HG03439 (cell line): ENCODE measurements at regions not wholly inside any gene's neighbourhood (a gene's known extent, or its start where the extent isn't known, plus 50 kb on each side); places are given as distances from the start of the nearest gene placed in this dataset.
"Not testable (repeated sequence)": the region's sequence is repeated elsewhere in the genome, so short reads cannot be mapped to it uniquely, and the experiment has no call there.

Experiments
- ATAC-seq: cut with Tn5 transposase; IDR thresholded peaks from one replicate; pipeline ENCODE4 v1.9.1; 2021; ENCODE audit warnings: mild to moderate bottlenecking, moderate library complexity; ENCODE audit not compliant: unreplicated experiment

DNA sequence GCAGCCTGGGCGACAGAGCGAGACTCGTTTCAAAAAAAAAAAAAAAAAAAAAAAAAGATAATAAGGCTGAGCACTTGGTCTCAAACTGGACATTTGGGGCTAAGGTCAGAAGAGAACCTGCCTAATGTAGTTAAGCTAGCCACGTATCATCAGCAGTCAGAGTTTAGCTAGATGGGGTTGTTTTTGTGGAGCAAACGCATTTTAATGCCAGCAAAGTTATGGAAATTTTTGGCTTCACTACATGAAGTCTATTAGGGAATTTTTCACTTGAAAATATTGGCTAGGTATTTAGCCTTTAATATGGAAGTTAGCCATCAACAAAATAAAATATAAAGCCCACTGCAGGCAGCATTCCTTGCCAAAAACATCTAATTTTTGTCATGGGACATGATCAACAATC, 902.9 kb upstream of the CDH18 start:
- not testable (repeated sequence) for ATAC-seq

DNA sequence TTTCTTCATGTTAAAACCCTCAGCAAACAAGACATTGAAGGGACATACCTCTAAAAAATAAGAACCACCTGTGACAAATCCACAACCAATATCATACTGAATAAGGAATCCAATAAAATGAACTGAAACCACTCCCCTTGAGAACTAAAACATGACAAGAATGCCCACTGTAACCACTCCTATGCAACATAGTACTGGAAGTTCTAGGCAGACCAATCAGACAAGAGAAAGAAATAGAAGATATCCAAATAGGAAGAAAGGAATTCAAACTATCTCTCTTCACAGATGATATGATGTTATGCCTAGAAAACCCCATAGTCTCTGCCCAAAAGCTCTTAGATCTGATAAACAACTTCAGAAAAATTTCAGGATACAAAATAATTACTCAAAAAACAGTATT, 887.7 kb upstream of the CDH18 start:
- ATAC-seq: not testable (repeated sequence)

DNA sequence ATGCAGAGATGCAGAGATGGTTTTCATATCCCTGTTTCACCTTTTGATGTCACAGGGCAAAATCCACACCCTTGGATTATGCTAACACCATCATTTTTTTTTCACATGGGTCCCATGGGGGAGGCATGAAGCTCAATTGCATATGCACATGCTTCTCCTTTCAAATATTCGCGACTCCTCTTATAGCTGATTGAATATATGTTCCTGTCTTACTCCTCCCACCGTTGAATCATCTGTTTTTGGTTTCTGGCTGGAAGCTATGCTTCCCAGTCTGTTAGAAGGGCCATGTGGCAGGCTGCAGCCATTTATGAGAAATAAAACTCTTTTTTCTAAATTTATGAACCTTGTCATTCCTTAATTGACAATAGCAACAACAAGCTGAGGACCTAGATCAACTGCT, 877.9 kb upstream of the CDH18 start:
- ATAC-seq: not testable (repeated sequence)

DNA sequence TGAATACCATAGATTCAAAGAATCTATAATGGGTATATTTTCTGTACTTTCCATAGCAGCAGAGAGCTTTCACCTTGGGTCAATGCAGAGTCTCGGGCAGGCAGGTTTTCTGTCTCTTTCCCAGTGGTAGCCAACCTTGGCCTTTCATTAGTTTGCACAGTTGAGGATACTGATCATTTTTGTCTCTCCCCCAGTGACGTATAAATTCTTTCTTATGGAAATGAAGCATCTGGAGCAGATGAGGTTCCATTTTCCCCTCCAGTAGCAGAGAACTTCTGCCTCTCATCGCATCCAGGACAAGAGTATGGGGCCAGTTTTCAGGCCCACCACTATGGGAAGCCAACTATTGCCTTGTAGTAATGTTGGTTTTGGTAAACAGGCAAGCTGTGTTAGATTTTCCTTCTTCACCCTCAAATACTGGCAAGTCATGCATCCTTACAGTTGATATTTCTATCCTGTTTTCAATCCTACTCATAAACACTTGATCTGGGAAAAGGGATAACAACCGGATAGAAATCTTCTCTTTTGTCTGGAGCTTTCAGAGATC, 845.2 kb upstream of the CDH18 start:
- ATAC-seq: no peak

DNA sequence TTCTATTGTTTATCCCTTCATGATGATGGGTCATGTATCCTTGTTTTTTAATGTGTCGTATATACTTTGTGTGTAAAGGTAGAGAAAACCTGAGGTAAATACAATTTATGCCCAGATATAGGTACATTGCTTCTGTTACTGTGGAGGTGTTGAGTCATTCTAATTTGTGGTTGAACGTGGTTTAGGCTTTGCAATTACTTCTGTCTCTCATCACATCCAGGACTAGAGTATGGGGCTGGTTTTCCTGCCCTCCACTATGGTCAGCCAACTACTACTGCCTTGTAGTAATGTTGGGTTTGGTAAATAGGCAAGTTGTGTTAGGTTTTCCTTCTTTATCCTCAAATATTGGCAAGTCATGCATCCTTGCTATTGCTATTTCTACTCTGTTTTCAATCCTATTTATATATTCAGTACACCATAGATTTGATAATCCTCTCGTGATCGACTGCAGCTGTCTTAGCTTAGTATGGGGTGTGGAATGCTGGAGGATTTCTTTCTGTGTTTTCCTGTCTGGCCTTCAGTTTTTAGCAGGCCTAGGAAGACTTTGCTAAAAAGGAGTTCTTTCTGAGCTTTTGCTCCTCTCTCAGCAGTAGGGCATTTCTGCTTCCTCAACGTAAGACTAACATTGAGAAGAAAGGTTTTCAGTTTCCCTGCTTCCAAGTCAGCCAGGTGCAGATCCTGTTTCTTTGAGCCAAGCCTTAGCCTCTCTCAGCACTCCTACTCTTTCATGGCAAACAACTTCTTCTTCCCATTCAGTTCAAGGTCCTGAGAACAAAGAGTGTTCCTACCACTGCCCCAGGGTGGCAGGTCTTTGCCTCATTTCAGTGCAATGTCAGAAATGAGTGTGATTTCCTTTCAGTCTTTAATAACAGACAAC, 844.4 kb upstream of the CDH18 start:
- no peak for ATAC-seq

DNA sequence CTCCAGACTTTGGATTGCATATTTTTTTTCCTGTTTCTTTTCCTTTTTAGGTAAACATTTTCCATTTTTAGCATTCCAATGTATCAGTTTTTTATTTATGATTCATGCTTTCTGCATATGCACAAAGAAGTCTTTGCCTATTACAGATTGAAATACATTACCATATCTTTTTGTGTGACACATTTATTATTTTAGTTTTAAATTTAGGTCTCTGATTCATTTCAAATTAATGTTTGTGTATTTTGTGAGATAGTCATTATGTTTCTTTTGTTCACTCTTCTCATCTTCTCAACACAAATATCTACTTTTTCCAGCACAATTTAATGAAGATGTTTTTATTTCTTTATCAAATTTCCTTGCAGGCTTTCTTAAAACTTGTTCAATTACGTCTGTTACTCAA, 838.0 kb upstream of the CDH18 start:
- ATAC-seq: not testable (repeated sequence)

DNA sequence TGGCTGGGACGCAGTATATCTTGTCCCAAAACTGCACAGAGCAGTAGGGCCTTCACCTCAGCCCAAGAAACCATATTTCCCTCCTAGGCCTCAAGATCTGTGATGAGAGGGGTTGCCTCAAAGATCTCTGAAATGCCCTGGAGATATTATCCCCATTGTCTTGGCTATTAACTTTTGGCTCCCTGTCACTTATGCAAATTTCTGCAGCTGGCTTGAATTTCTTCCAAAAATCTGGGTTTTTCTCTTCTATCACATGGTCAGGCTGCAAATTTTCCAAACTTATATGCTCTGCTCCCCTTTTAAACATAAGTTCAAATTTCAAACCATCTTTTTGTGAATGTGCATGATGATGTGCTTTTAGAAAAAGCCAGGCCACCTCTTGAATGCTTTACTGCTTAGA, 809.2 kb upstream of the CDH18 start:
- ATAC-seq: not testable (repeated sequence)

DNA sequence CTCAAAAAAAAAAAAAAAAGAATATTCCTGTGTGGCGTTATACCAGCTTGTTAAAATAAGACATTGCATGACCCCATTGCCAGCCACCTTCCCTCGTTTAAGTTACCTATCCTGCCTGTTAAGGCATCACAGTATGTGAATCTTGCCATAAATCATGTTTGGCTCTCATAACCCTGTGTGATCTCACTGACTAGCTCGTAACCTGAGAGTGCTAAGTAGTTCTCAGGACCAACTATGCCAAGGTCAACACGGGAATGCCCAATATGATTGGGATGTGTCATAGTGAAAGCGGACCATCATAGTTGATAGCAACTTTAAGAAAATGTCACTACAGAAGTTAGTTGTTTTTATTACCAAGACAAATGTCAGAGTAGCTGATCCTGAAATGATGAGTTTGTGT, 796.8 kb upstream of the CDH18 start:
- ATAC-seq: not testable (repeated sequence)

DNA sequence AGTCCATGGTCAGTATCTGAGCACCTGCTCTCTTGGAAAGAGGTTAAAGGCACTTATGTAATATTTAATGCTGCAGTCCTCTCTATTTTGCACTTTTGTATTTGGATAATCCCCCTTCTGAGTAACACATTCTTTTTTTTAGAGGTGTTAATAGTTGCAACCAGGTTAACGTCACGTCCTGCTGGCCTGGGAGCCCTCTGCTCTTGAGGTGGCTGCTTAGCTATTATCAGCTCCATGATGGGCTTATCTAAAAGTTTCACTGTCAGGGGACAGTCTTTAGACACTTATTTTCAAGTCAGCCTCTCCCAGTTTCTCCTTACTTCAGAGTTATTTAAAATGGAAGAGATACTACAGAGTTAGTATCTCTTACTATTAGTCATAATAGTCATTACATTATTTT, 795.5 kb upstream of the CDH18 start:
- not testable (repeated sequence) for ATAC-seq

DNA sequence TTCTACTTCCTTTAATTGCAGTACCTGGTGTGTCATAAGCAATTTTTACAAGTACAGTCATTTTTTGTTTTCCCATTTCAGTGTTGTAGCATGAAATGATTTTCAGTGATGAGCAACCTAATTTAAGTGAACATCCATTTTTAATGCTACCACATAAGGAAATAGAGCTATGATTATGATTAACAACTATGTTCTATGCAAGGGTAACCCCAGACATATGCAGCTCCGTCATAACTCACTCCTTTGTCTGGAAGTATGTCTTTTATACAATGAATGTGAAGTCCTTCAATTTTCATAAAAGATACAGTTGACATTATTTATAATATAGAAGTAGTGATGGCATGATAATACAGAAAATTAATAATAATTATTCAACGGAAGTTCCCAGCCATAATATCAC, 783.3 kb upstream of the CDH18 start:
- not testable (repeated sequence) for ATAC-seq

DNA sequence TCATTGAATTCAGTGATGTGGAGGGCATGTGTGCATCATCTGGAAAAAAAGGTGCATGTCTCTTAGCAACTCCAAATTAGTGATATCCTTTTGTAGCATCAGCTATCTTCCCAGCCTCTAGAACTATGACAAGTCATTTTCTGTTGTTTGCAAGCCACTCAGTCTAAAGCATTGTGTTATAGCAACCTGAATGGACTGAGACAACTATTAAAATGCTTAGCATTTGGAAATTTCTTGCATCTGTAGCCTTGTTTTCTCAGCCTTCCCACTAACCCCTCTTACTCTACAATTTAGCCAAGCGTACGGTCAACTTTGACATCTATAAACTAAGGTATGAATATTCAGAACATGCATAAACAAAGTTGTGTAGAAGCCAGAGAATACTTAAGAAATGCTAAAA, 777.1 kb upstream of the CDH18 start:
- not testable (repeated sequence) for ATAC-seq

DNA sequence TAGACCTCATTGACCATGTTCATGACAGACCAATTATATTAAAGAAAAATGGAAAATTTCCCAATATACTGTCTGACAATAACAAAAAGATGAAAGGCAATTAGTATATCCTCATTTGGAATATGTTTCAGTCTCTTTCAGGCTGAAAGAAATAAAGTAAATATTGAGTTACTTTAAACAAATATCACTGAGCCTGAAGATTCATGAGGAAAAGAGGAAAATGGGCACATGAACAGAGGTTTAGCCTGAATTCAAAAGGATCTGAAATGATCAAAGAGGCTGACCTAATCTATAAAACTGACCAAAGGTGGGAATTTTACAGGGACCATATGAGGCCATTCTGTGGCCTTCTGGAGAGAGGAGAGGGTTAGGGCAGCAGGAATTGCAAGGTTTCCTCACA, 771.5 kb upstream of the CDH18 start:
- ATAC-seq: not testable (repeated sequence)

DNA sequence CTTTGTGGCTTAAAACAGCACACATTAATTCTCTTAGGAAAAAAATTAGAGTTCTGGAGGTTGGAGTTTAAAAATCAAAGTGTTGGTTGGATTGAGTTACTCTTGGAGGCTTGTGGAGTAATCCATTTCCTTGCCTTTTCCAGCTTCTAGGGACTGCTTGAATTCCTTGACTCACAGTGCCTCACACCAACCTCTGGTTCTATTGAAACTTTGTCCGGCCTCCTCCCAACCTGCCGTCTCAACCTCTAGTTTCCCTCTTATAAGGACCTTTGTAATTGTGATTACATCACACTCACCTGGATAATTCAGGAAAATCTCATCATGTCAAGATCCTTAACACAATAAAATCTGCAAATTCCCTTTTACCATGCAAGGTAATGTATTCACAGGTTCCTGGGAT, 764.2 kb upstream of the CDH18 start:
- not testable (repeated sequence) for ATAC-seq

DNA sequence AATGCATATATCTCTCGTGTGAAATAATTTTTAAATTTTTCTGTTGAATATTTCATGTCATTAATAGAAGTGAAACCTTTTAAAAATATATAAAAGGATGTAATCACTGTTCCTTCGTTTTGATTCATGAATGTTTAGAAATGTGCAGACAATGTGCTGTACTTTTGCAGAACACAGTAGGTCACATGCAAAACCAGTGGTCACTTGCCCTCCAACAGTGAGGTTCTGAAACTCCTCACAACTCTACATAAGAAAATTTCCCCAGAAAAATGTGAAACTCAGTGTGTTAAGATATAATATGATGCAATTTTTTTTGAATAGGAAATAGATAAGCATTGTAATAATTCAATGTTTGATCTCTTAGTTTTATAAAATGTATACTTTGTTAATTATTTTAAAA, 747.7 kb upstream of the CDH18 start:
- peak; percentile 92 for ATAC-seq

DNA sequence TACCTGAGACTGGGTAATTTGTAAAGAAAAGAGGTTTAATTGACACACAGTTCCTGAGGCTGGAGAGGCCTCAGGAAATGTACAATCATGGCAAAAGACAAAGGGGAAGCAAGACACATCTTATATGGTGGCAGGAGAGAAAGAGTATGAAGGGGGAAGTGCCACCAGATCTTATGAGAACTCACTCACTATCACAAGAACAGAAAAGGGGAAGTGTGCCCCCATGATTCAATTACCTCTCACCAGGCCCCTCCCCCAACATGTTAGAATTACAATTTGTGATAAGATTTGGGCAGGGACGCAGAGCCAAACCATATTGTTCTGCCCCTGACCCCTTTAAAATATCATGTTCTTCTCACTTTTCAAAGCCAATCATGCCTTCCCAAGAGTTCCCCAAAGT, 744.2 kb upstream of the CDH18 start:
- ATAC-seq: not testable (repeated sequence)

DNA sequence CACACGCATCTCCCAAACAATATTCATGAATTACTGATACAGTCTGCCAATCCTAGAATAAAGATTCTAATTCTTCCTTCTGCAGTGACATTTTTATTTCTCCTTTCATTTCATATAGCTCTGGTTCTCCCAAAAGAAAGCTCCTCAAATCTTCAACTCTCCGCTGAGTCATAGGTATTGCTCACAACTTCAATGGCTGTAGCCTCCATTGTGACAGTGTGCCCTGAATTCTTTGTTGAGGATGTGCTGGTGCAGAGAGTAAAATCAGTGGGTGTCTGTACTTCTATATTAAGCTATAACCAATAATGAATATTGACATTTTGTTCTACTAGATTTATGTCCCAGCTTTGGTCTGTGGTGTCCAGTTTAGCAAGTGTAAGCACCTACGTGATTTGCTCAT, 733.3 kb upstream of the CDH18 start:
- not testable (repeated sequence) for ATAC-seq

DNA sequence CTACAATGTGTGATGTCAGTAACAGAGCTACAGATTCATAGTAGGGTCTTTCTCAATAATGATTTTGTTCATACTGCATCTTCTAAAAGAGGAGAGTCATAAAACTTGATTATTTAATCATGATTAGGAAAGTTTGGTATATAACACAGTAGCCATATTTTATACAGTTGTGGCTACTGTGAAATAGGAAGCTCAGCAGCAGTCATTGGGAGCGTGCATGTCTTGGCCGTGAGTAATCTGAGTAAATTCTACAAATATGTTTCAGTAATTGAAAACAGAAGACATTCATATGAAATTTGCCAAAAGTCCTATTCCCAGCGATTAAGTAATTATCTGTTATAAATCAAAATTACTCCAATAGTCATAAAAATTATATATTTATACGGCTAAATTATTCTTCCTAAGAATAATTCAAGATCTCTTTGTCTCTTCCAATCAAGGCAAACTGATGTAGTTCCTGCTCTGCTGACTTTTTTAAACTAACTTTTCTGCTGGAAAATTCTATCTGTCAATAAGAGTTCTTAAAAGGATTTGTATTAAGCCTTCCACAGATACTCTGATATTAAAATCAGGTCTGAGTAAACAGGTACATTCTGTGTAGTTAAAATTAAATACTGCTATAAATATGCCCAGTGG, 723.6 kb upstream of the CDH18 start:
- not testable (repeated sequence) for ATAC-seq

DNA sequence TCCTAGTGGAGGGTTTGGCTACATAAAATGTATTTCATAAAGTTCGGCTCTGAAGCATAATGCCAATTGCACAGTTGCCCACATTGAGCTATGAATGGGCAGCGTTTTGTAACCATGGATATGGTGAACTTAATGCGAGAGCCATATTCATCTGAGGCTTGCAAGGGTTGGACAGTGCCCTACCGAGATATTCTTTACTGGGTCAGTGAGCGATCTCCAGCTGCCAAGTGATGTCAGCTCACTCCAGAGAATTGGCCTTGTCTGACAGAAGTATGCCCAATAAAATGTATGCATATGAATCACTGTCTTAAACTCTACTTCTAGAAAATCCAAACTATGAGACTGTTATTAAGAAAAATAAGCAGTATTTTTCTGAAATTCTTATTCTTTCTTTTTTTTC, 719.6 kb upstream of the CDH18 start:
- ATAC-seq: not testable (repeated sequence)

DNA sequence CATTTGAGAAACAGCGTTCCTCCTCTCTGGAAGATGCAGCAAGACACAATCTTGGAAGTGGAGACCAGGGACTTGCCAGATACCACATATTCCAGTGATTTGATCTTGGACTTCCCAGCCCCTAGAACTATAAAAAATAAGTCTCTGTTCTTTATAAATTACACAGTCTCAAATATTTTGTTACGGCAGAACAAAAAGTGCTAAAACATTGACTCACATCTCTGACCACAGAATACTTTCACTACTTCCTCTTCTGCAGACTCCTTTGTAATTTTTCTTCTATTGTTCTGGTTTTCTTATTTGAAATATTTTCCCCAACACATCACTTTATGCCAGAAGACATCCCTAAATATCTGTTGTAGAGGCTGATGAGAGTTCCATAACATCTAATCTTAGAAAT, 706.1 kb upstream of the CDH18 start:
- ATAC-seq: no peak

DNA sequence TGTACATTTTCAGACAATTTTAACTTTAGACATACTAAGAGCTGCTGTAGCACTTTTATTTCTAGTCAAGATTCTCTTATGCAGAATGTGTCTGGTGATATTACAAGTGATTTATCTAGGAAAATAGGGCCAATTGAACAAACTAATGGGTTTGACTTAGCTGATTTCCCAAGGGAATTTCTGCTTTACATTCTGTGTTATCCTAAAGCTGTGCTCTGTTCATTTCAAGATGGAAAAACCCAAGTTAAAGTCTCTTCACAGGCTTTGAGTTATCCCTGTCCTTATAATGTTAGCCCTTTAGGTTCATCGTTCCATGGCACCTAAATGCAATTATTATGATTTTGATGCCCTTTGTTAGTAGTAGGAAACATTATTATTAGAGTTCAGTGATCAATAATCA, 704.9 kb upstream of the CDH18 start:
- ATAC-seq: no peak

DNA sequence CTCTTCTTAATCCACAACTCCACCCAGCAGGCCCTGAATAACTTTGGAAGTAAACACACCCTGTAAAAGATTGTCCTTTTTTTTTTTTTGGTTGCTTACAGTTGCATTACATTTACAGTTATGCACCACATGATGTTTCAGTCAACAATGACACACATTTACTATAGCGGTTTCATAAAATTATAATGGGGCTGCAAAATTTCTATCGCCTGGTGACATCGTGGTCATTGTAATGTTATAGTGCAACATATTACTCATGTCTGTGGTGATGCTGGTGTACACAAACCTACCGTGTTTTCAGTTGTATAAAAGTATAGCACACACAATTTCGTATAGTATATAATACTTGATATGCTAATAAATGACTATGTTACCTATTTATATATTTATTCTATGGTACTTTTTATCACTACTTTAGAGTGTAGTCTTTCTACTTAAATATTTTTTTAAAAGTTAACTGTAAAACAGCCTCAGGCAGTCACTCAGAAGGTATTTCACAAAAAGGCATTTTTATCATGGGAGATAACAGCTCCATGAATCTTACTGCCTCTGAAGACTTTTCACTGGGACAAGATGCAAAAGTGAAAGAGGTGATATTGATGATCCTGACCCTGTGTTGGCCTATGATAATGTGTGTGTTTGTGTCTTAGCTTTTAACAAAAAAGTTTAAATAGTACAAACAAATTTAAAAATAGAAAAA, 695.4 kb upstream of the CDH18 start:
- no peak for ATAC-seq
